ENCODE measurements at regions not wholly inside any gene's neighbourhood (a gene's known extent, or its start where the extent isn't known, plus 50 kb on each side); places are given as distances from the start of the nearest gene placed in this dataset.

DNA sequence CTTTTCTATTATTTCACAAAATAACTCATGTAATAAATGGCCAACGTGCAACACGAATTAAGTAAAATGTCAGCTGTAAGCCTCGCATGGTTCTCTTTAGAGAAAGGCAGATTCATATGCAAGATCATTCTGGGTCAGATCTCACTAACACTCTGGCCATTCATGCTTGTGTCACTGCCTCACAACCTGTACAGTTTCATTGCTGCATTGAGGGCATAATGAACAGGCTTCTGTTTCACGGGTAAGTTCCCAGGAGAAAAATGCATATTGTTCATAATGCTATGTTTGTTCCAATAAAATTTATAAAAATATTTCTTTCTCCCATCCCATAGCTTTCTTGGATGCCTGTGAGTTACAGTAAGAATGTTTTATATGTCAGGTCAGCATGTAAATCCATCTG lies 734.0 kb upstream of the ANKRD30A start:
- TF ChIP-seq EZH2phosphoT487 (IDR thresholded peaks at IDR 0.05; ENCODE audit: low read length) (no peak), EZH2 (optimal IDR thresholded peaks at IDR 0.05; ENCODE audit: low read depth, low read length) (no peak)
- TF ChIP-seq, protein P1, sequence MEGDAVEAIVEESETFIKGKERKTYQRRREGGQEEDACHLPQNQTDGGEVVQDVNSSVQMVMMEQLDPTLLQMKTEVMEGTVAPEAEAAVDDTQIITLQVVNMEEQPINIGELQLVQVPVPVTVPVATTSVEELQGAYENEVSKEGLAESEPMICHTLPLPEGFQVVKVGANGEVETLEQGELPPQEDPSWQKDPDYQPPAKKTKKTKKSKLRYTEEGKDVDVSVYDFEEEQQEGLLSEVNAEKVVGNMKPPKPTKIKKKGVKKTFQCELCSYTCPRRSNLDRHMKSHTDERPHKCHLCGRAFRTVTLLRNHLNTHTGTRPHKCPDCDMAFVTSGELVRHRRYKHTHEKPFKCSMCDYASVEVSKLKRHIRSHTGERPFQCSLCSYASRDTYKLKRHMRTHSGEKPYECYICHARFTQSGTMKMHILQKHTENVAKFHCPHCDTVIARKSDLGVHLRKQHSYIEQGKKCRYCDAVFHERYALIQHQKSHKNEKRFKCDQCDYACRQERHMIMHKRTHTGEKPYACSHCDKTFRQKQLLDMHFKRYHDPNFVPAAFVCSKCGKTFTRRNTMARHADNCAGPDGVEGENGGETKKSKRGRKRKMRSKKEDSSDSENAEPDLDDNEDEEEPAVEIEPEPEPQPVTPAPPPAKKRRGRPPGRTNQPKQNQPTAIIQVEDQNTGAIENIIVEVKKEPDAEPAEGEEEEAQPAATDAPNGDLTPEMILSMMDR (IDR thresholded peaks at IDR 0.05; ENCODE audit: low read length), result no peak
- H3K4me3 ChIP-seq (ENCODE audit: low read length), result no peak overlapping the region
- H3F3A ChIP-seq (ENCODE audit: insufficient read depth, low read length), result no peaks in the 10 kb centered on the region
- H4K20me1 ChIP-seq (ENCODE audit: insufficient read depth, low read length), result no peaks in the 10 kb centered on the region
- H3K27ac ChIP-seq (ENCODE audit: low read length), result no peak overlapping the region
- no peaks in the 10 kb centered on the region for H3K79me2 ChIP-seq (ENCODE audit: low read length)
- H3K36me3 ChIP-seq (replicated peaks; ENCODE audit: insufficient read depth, low read length), result no peaks in the 10 kb centered on the region
- H3K4me2 ChIP-seq (ENCODE audit: low read depth, low read length), result no peak overlapping the region
- H2AFZ ChIP-seq (ENCODE audit: low read length), result no peak overlapping the region
- DNase-seq, result no peak
- no peaks in the 10 kb centered on the region for H3K9me3 ChIP-seq (replicated peaks; ENCODE audit: insufficient read depth, low read length)
- H3K27me3 ChIP-seq (replicated peaks; ENCODE audit: insufficient read depth, low read length), result no peaks in the 10 kb centered on the region
- no peaks in the 10 kb centered on the region for H3K9me2 ChIP-seq (replicated peaks; ENCODE audit: insufficient read depth, low read length)
- no peak overlapping the region for H3K9ac ChIP-seq (ENCODE audit: low read length)
- no peaks in the 10 kb centered on the region for H3K4me1 ChIP-seq (ENCODE audit: low read length)

DNA sequence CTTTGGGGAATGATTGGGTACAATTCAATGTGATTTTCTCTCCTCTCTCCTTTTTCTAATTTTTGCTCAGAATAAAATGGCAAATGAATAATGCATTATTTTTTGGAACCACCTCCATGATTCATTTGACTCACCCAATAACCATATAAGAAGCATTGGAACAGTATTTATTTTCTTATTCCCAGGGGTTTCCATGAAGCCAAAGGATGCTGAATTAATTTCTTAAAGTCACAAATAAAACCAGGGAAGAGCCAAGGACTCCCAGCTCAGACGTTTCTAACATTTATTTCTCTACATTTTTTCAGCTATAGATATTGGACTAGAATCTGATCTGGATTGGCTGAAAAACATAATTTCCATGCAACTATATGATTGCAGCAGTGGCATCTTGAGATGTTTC lies 735.2 kb upstream of the ANKRD30A start:
- Histone ChIP-seq H3K36me3 (replicated peaks; ENCODE audit: insufficient read depth, low read length) (no peaks in the 10 kb centered on the region), H4K20me1 (ENCODE audit: insufficient read depth, low read length) (no peaks in the 10 kb centered on the region), H2AFZ (ENCODE audit: low read length) (no peak overlapping the region), H3K9me2 (replicated peaks; ENCODE audit: insufficient read depth, low read length) (no peaks in the 10 kb centered on the region), H3K9me3 (replicated peaks; ENCODE audit: insufficient read depth, low read length) (no peaks in the 10 kb centered on the region), H3K4me3 (ENCODE audit: low read length) (no peak overlapping the region), H3K9ac (ENCODE audit: low read length) (no peak overlapping the region), H3K4me1 (ENCODE audit: low read length) (no peaks in the 10 kb centered on the region), H3F3A (ENCODE audit: insufficient read depth, low read length) (no peaks in the 10 kb centered on the region), H3K4me2 (ENCODE audit: low read depth, low read length) (no peak overlapping the region), H3K27ac (ENCODE audit: low read length) (no peak overlapping the region), H3K27me3 (replicated peaks; ENCODE audit: insufficient read depth, low read length) (no peaks in the 10 kb centered on the region), H3K79me2 (ENCODE audit: low read length) (no peaks in the 10 kb centered on the region)
- TF ChIP-seq, protein P1 (IDR thresholded peaks at IDR 0.05; ENCODE audit: low read length), result no peak
- TF ChIP-seq EZH2phosphoT487 (IDR thresholded peaks at IDR 0.05; ENCODE audit: low read length), result no peak
- TF ChIP-seq EZH2 (optimal IDR thresholded peaks at IDR 0.05; ENCODE audit: low read depth, low read length), result no peak
- DNase-seq, result no peak

DNA sequence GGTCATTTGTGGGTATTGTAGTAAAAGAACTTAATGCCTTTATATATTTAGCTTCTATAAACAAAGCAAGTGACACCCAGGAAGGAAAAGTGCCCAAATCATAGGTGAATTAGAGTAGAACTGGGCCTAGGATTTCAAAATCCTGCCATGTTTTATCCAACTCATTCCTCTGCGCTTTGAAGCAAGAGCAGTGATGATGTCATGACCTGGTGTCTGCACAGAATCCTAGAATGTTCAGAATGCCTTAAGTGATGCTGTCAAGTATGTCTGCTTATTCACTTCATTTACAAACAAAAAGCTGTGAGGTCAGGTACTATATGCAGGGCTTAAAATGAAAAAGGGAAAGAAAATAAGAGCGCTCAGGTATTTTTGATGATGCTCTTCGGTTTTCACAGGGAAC lies 737.2 kb upstream of the ANKRD30A start:
- no peak for TF ChIP-seq EZH2phosphoT487 (IDR thresholded peaks at IDR 0.05; ENCODE audit: low read length)
- TF ChIP-seq EZH2 (optimal IDR thresholded peaks at IDR 0.05; ENCODE audit: low read depth, low read length), result no peak
- TF ChIP-seq, protein P1 (IDR thresholded peaks at IDR 0.05; ENCODE audit: low read length), result no peak
- Histone ChIP-seq H3K4me1 (ENCODE audit: low read length) (peaks cover 6% of the 10 kb centered on the region; the same call in 1 of the 2 replicates), H3K9me3 (replicated peaks; ENCODE audit: insufficient read depth, low read length) (no peaks in the 10 kb centered on the region), H3K9ac (ENCODE audit: low read length) (no peak overlapping the region), H3K4me3 (ENCODE audit: low read length) (no peak overlapping the region), H4K20me1 (ENCODE audit: insufficient read depth, low read length) (no peaks in the 10 kb centered on the region), H3K9me2 (replicated peaks; ENCODE audit: insufficient read depth, low read length) (no peaks in the 10 kb centered on the region), H3K27me3 (replicated peaks; ENCODE audit: insufficient read depth, low read length) (no peaks in the 10 kb centered on the region), H3K4me2 (ENCODE audit: low read depth, low read length) (no peak overlapping the region), H3K36me3 (replicated peaks; ENCODE audit: insufficient read depth, low read length) (no peaks in the 10 kb centered on the region), H3K27ac (ENCODE audit: low read length) (no peak overlapping the region), H3K79me2 (ENCODE audit: low read length) (no peaks in the 10 kb centered on the region), H3F3A (ENCODE audit: insufficient read depth, low read length) (no peaks in the 10 kb centered on the region), H2AFZ (ENCODE audit: low read length) (no peak overlapping the region)
- no peak for DNase-seq

Data from MM.1S (cell line).